ENCODE measurements at regions not wholly inside any gene's neighbourhood (a gene's known extent, or its start where the extent isn't known, plus 50 kb on each side); places are given as distances from the start of the nearest gene placed in this dataset.
"Not testable (repeated sequence)": the region's sequence is repeated elsewhere in the genome, so short reads cannot be mapped to it uniquely, and the experiment has no call there.

- DNase-seq (ENCODE audit: low spot score): no peak
- no peak for TF ChIP-seq CTCF (IDR thresholded peaks at IDR 0.05; ENCODE audit: extremely low read depth, missing control alignments)
Observed at GRCh38 chr1:80143361-80143760, 1136.8 kb upstream of the ADGRL4 start.

GRCh38 chr1:80137946-80138602, 1131.5 kb upstream of the ADGRL4 start:
- DNase-seq (ENCODE audit: low spot score): not testable (repeated sequence)

GRCh38 chr1:80113168-80114038, 1106.9 kb upstream of the ADGRL4 start:
- no peak for TF ChIP-seq CTCF (IDR thresholded peaks at IDR 0.05; ENCODE audit: extremely low read depth, missing control alignments)
- no peak for DNase-seq (ENCODE audit: low spot score)

GRCh38 chr1:80101159-80101558, 1094.6 kb upstream of the ADGRL4 start:
- no peak for TF ChIP-seq CTCF (IDR thresholded peaks at IDR 0.05; ENCODE audit: extremely low read depth, missing control alignments)

GRCh38 chr1:80099713-80100112, 1093.2 kb upstream of the ADGRL4 start:
- no peak for TF ChIP-seq CTCF (IDR thresholded peaks at IDR 0.05; ENCODE audit: extremely low read depth, missing control alignments)
- DNase-seq (ENCODE audit: low spot score): no peak

More at GRCh38 chr1:80101159-80101558, 1094.6 kb upstream of the ADGRL4 start:
- no peak for DNase-seq (ENCODE audit: low spot score)

- no peak for TF ChIP-seq CTCF (IDR thresholded peaks at IDR 0.05; ENCODE audit: extremely low read depth, missing control alignments)
- DNase-seq (ENCODE audit: low spot score): no peak
Observed at GRCh38 chr1:80085067-80085466, 1078.5 kb upstream of the ADGRL4 start.

GRCh38 chr1:80083892-80084291, 1077.4 kb upstream of the ADGRL4 start:
- no peak for DNase-seq (ENCODE audit: low spot score)

More at GRCh38 chr1:80083892-80084291, 1077.4 kb upstream of the ADGRL4 start:
- TF ChIP-seq CTCF (IDR thresholded peaks at IDR 0.05; ENCODE audit: extremely low read depth, missing control alignments): no peak
